ENCODE measurements at regions not wholly inside any gene's neighbourhood (a gene's known extent, or its start where the extent isn't known, plus 50 kb on each side); places are given as distances from the start of the nearest gene placed in this dataset.
"Not testable (repeated sequence)": the region's sequence is repeated elsewhere in the genome, so short reads cannot be mapped to it uniquely, and the experiment has no call there.

- TF ChIP-seq CTCF (IDR thresholded peaks at IDR 0.05; ENCODE audit: insufficient read depth, low read depth, low read length), result no peak
- no peak overlapping the region for H3K4me3 ChIP-seq (ENCODE audit: low read depth, low read length)
- no peak for DNase-seq (ENCODE audit: low read depth)
Observed at GRCh38 chr10:35274498-35275060, 61.7 kb upstream of the CCNY start.

- DNase-seq (ENCODE audit: low read depth), result no peak
- TF ChIP-seq CTCF (IDR thresholded peaks at IDR 0.05; ENCODE audit: insufficient read depth, low read depth, low read length), result no peak
- H3K4me3 ChIP-seq (ENCODE audit: low read depth, low read length), result no peak overlapping the region
Observed at GRCh38 chr10:35276889-35277288, 59.4 kb upstream of the CCNY start.

GRCh38 chr10:35280246-35280645, 56.1 kb upstream of the CCNY start:
- not testable (repeated sequence) for DNase-seq (ENCODE audit: low read depth); H3K4me3 ChIP-seq (ENCODE audit: low read depth, low read length)

Data from fibroblast of villous mesenchyme (primary cell).